ENCODE measurements at regions not wholly inside any gene's neighbourhood (a gene's known extent, or its start where the extent isn't known, plus 50 kb on each side); places are given as distances from the start of the nearest gene placed in this dataset.
"Not testable (repeated sequence)": the region's sequence is repeated elsewhere in the genome, so short reads cannot be mapped to it uniquely, and the experiment has no call there.

- ChIA-PET CTCF (interaction anchor here (0.8 to 1.8 kb wide), 2 partner anchors 16 to 67 kb away, joined by 3 read pairs; no protein-coding TSS in a partner anchor), POLR2A (no interaction called here)
- TF ChIP-seq, protein P1, sequence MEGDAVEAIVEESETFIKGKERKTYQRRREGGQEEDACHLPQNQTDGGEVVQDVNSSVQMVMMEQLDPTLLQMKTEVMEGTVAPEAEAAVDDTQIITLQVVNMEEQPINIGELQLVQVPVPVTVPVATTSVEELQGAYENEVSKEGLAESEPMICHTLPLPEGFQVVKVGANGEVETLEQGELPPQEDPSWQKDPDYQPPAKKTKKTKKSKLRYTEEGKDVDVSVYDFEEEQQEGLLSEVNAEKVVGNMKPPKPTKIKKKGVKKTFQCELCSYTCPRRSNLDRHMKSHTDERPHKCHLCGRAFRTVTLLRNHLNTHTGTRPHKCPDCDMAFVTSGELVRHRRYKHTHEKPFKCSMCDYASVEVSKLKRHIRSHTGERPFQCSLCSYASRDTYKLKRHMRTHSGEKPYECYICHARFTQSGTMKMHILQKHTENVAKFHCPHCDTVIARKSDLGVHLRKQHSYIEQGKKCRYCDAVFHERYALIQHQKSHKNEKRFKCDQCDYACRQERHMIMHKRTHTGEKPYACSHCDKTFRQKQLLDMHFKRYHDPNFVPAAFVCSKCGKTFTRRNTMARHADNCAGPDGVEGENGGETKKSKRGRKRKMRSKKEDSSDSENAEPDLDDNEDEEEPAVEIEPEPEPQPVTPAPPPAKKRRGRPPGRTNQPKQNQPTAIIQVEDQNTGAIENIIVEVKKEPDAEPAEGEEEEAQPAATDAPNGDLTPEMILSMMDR (IDR thresholded peaks at IDR 0.05; ENCODE audit: control extremely low read depth, extremely low read depth, low read depth, missing control alignments), result no peak
- DNase-seq (ENCODE audit: extremely low spot score), result no peak
Measured at GRCh38 chr1:194362327-194362726, 1175.9 kb upstream of the B3GALT2 start.

DNA sequence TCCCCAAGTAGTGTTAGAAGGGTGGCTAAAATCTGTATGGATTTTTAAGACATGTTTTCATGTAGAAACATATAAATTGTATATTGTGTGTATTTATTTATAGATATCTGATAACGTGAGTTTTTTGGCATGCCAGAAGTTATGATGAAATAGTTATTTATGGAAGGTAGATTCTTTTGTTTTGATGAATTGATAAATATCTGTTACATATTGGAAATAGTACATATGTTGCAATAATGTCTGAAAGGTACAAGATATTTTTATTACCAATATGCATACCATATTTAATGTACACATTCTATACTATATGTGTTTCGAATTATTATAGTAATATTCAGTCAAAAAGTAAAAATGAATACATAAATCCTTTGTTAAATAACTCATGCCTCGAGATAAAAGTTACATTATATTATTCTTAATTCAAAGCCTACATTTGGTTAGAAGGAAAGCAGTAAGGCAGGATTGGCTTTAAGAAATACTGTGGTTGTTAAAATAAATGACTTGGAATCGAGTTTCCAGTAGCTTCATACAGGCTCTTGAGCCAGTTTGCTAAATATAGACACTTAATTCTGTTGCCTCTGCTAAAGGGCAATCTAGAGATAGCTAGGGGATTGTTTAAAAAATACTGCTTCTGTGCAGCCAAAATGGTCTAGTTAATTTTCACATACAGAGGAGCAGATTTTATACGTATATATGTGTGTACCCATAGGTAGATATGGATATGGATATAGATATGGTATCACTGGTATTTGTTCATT lies 1175.1 kb upstream of the B3GALT2 start:
- TF ChIP-seq, protein P1 (IDR thresholded peaks at IDR 0.05; ENCODE audit: control extremely low read depth, extremely low read depth, low read depth, missing control alignments), result no peak
- ChIA-PET CTCF (no interaction called here), POLR2A (no interaction called here)
- no peak for DNase-seq (ENCODE audit: extremely low spot score)

- POLR2A ChIA-PET, result no interaction called here
- TF ChIP-seq, protein P1 (IDR thresholded peaks at IDR 0.05; ENCODE audit: control extremely low read depth, extremely low read depth, low read depth, missing control alignments), result no peak
- CTCF ChIA-PET, result interaction anchor here (1.5 kb wide), 1 partner anchor 13 kb away, joined by 4 read pairs; no protein-coding TSS in a partner anchor
- no peak for DNase-seq (ENCODE audit: extremely low spot score)
Measured at GRCh38 chr1:194358208-194358581, 1171.8 kb upstream of the B3GALT2 start.

DNA sequence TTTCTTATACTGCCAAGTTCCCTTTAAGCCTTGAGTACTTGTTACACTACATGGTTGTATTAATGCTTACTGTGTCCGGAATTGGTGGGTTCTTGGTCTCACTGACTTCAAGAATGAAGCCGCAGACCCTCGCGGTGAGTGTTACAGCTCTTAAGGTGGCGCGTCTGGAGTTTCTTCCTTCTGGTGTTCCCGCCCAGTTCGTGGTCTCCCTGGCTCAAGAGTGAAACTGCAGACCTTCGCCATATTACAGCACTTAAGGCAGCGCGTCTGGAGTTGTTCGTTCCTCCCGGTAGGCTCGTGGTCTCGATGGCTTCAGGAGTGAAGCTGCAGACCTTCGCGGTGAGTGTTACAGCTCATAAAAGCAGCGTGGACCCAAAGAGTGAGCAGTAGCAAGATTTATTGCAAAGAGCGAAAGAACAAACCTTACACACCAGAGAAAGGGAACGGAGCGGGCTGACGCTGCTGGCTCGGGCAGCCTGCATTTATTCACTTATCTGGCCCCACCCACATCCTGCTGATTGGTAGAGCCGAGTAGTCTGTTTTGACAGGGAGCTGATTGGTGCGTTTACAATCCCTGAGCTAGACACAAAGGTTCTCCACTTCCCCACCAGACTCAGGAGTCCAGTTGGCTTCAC lies 1171.3 kb upstream of the B3GALT2 start:
- POLR2A ChIA-PET; DNase-seq (ENCODE audit: extremely low spot score): not testable (repeated sequence)
- CTCF ChIA-PET, result interaction anchor here (1.5 kb wide), 1 partner anchor 12 kb away, joined by 4 read pairs; no protein-coding TSS in a partner anchor

DNA sequence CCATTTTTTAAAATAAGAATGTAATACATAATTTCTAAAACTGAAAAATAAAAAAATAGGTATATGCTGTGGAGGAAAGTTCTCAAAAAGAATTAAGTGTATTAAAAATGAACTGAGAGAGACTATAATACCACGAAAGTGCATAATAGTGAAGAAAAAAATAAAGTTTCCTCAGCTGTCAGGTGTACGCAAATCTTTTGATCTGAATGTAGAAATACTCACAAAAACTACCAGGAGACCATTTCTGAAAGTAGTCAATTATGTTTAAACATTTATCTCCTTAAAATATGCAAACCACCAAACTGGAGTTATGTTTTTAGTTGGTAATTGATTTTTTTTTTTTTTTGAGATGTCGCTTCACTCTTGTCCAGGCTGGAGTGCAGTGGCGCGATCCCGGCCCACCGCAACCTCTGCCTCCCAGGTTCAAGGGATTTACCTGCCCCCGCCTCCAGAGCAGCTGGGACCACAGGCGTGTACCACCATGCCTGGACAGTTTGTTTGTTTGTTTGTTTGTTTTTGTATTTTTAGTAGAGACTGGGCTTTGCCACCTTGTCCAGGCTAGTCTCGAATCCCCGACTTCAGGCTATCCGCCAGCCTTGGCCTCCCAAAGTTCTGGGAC lies 1169.2 kb upstream of the B3GALT2 start:
- POLR2A ChIA-PET, result no interaction called here
- CTCF ChIA-PET, result no interaction called here
- TF ChIP-seq, protein P1 (IDR thresholded peaks at IDR 0.05; ENCODE audit: control extremely low read depth, extremely low read depth, low read depth, missing control alignments), result no peak
- DNase-seq (ENCODE audit: extremely low spot score), result no peak

DNA sequence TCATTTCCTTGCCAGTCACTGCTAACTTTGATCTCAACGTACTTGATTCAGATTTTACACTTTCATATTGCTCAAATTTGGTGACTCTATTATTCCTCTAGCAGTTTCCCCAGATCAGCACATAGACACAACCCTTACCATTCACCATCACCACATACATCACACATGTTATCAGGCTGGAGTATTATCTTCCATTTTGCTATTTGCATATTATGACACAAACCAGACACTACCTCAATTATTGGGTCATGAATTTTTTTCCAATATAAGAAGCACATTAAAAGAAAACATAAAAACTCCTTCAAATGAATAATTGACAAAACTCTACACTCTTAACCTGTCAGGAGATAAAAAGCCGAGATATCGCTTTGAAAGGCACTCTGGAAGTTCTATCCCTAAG lies 1166.7 kb upstream of the B3GALT2 start:
- DNase-seq (ENCODE audit: extremely low spot score), result no peak
- POLR2A ChIA-PET, result no interaction called here
- CTCF ChIA-PET, result no interaction called here
- TF ChIP-seq, protein P1 (IDR thresholded peaks at IDR 0.05; ENCODE audit: control extremely low read depth, extremely low read depth, low read depth, missing control alignments), result no peak

DNA sequence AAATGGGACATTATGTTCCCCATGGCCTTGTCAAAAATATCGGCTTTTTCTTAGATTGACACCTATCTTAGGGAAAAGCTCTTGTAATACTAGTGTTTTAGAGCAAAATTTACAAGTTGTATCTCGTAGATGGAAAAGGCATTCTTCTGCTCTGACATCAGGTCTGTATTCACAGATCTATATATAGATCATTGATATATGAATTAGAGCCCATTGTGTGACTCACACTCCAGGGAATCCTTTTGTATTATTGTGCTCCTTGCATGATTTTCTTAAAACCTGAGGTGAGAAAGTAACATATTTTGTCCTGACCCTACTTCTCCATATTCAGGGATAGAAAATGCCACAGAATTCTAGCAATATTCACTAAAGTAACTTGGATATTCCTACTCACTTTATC lies 1160.8 kb upstream of the B3GALT2 start:
- POLR2A ChIA-PET, result no interaction called here

More for the DNA sequence above, 1160.8 kb upstream of the B3GALT2 start:
- TF ChIP-seq, protein P1 (IDR thresholded peaks at IDR 0.05; ENCODE audit: control extremely low read depth, extremely low read depth, low read depth, missing control alignments), result no peak
- no peak for DNase-seq (ENCODE audit: extremely low spot score)
- CTCF ChIA-PET, result no interaction called here

Data from GM10248 (cell line).